Panc1 (cell line): ENCODE measurements at regions not wholly inside any gene's neighbourhood (a gene's known extent, or its start where the extent isn't known, plus 50 kb on each side); places are given as distances from the start of the nearest gene placed in this dataset.

ENCODE experiments used
- ATAC-seq: fragments of 200-7000 bp; cut with Tn5 transposase; 2 replicates; pipeline ENCODE4 v1.9.1; 2020; ENCODE audit warnings: mild to moderate bottlenecking, moderate library complexity
- BruUV-seq: library from RNA; stranded (reverse); fragments of 400-500 nt; replicated peaks from 2 replicates; lab custom pipeline; 2021; lab: Mats Ljungman, UMichigan
- CTCF ChIA-PET: fragments of 300-600 bp; sonication (Branson Sonifier 250); formaldehyde crosslinking; loops from one replicate; lab custom pipeline; 2022; ENCODE audit warnings: antibody characterized with exemption; lab: Charles Lee
- POLR2A ChIA-PET: fragments of 300-600 bp; sonication (Branson Sonifier 250); formaldehyde crosslinking; loops from one replicate; lab custom pipeline; 2022; ENCODE audit warnings: antibody characterized with exemption; lab: Charles Lee
- DNase-seq: peaks from one replicate; pipeline ENCODE4 v3.0.0-alpha.2; 2010; ENCODE audit warnings: low read depth, low spot score
- H3K27ac ChIP-seq: 2 replicates; pipeline ENCODE4 v1.5.1; 2011; ENCODE audit warnings: mild to moderate bottlenecking, low read length, inconsistent platforms
- H3K27me3 ChIP-seq: fragments of 200-500 bp; sonication (Bioruptor generic); 2 replicates; pipeline ENCODE4 v1.6.0; 2014; ENCODE audit warnings: low read length, inconsistent platforms; ENCODE audit not compliant: control insufficient read depth, insufficient read depth
- H3K36me3 ChIP-seq: fragments of 200-500 bp; sonication (Bioruptor generic); 2 replicates; pipeline ENCODE4 v1.5.1; 2014; ENCODE audit warnings: inconsistent platforms, mild to moderate bottlenecking, low read length, moderate library complexity; ENCODE audit not compliant: control insufficient read depth, insufficient read depth
- H3K4me1 ChIP-seq: 2 replicates; pipeline ENCODE4 v1.5.1; 2011; ENCODE audit warnings: inconsistent platforms, mild to moderate bottlenecking, low read length, moderate library complexity; ENCODE audit not compliant: control insufficient read depth, insufficient read depth
- H3K4me3 ChIP-seq, 2 experiments: 2 replicates each; pipeline ENCODE4 v1.5.1; 2011 to 2012; ENCODE audit warnings: low read depth in 2 of 2, low read length in 2 of 2, mild to moderate bottlenecking in 2 of 2, inconsistent platforms in 1 of 2, moderate library complexity in 1 of 2
- H3K9me3 ChIP-seq: fragments of 200-500 bp; sonication (Bioruptor generic); 2 replicates; pipeline ENCODE4 v1.5.1; 2014; ENCODE audit warnings: low read depth, mild to moderate bottlenecking, inconsistent platforms, low read length, moderate library complexity; ENCODE audit not compliant: control insufficient read depth, insufficient read depth
- CTCF ChIP-seq: fragments of 450-650 bp; IDR thresholded peaks from 2 replicates; pipeline ENCODE4 v1.5.1; 2017; ENCODE audit warnings: mild to moderate bottlenecking
- POLR2AphosphoS5 ChIP-seq: IDR thresholded peaks from 2 replicates; pipeline ENCODE4 v1.6.1; 2012; ENCODE audit warnings: mild to moderate bottlenecking, low read depth, low read length, moderate library complexity
- SIN3A ChIP-seq: IDR thresholded peaks from 2 replicates; pipeline ENCODE4 v1.6.1; 2012; ENCODE audit warnings: low read depth, mild to moderate bottlenecking, low read length, moderate library complexity, borderline replicate concordance; ENCODE audit not compliant: insufficient read depth
- TCF7L2 ChIP-seq: IDR thresholded peaks from 2 replicates; pipeline ENCODE4 v1.6.1; 2011; ENCODE audit warnings: mild to moderate bottlenecking, low read depth, low read length, inconsistent platforms
- in situ Hi-C: cut with HindIII; loops from 2 replicates; pipeline ENCODE4 v1.10.0; 2016; ENCODE audit warnings: low sequenced_read_pairs, low pct_unique_long_range_greater_than_20kb
- intact Hi-C: fragments of 100-400 bp; cut with micrococcal nuclease; formaldehyde crosslinking; loops from one replicate; pipeline ENCODE4 v1.10.0; 2022; ENCODE audit not compliant: unreplicated experiment
- TF ChIP-seq, protein P1 (sequence below), 2 experiments: IDR thresholded peaks; 2 replicates each; pipeline ENCODE4 v1.6.1; 2011 to 2012; ENCODE audit warnings: low read depth in 2 of 2, control low read depth in 1 of 2, low read length in 1 of 2, mild to moderate bottlenecking in 1 of 2, moderate library complexity in 1 of 2; ENCODE audit not compliant: insufficient read depth in 1 of 2

- ChIA-PET CTCF (no interaction called here), POLR2A (interaction anchor here (0.6 kb wide), 1 partner anchor 1665 kb away, joined by 3 read pairs; no protein-coding TSS in a partner anchor)
- H3K27ac ChIP-seq = no peak overlapping the region
- no peak for DNase-seq
- intact Hi-C loops = no loop called here
- in situ Hi-C loops = no loop called here
- H3K9me3 ChIP-seq = no peaks in the 10 kb centered on the region; the same call in 1 of the 2 replicates
- ATAC-seq = no peak
- H3K4me1 ChIP-seq = no peaks in the 10 kb centered on the region
- H3K36me3 ChIP-seq = no peaks in the 10 kb centered on the region
- no TSS peak for BruUV-seq
- H3K4me3 ChIP-seq = no peak overlapping the region
- H3K27me3 ChIP-seq = no peaks in the 10 kb centered on the region
- TF ChIP-seq CTCF (no peak), POLR2AphosphoS5 (no peak), SIN3A (no peak), TCF7L2 (no peak)
- TF ChIP-seq, protein P1, sequence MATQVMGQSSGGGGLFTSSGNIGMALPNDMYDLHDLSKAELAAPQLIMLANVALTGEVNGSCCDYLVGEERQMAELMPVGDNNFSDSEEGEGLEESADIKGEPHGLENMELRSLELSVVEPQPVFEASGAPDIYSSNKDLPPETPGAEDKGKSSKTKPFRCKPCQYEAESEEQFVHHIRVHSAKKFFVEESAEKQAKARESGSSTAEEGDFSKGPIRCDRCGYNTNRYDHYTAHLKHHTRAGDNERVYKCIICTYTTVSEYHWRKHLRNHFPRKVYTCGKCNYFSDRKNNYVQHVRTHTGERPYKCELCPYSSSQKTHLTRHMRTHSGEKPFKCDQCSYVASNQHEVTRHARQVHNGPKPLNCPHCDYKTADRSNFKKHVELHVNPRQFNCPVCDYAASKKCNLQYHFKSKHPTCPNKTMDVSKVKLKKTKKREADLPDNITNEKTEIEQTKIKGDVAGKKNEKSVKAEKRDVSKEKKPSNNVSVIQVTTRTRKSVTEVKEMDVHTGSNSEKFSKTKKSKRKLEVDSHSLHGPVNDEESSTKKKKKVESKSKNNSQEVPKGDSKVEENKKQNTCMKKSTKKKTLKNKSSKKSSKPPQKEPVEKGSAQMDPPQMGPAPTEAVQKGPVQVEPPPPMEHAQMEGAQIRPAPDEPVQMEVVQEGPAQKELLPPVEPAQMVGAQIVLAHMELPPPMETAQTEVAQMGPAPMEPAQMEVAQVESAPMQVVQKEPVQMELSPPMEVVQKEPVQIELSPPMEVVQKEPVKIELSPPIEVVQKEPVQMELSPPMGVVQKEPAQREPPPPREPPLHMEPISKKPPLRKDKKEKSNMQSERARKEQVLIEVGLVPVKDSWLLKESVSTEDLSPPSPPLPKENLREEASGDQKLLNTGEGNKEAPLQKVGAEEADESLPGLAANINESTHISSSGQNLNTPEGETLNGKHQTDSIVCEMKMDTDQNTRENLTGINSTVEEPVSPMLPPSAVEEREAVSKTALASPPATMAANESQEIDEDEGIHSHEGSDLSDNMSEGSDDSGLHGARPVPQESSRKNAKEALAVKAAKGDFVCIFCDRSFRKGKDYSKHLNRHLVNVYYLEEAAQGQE (IDR thresholded peaks at IDR 0.05; ENCODE audit: insufficient read depth in 1 of 2, low read depth in 2 of 2, low read length in 1 of 2) = no peak
Measured at GRCh38 chr12:83769151-83769550, 1082.4 kb downstream of the TMTC2 start.

DNA sequence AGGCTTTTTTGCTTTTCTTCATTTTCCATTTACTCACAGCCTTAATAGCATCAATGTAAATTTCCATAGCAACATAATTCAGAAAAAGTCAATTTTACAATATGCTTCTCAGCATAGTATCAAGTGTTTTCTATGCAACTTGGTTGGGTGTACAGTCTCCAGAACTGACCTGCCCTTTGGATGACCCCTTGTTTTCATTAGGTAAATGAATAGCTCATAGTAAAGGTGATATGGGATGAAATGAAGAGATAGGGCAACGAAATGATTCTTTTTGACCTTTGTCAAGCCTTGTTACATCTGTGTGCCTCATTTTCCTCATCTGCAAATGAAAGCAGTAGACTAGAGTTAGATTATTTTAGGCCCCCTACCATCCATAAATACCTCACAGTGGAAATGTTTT, 1081.0 kb downstream of the TMTC2 start:
- Histone ChIP-seq H3K27me3 (no peaks in the 10 kb centered on the region), H3K9me3 (no peaks in the 10 kb centered on the region; the same call in 1 of the 2 replicates), H3K4me3 (no peak overlapping the region), H3K36me3 (no peaks in the 10 kb centered on the region), H3K4me1 (no peaks in the 10 kb centered on the region), H3K27ac (no peak overlapping the region)
- in situ Hi-C loops = no loop called here
- CTCF ChIA-PET = no interaction called here
- POLR2A ChIA-PET = no interaction called here
- DNase-seq = no peak
- intact Hi-C loops = no loop called here
- ATAC-seq = no peak
- BruUV-seq = no TSS peak
- no peak for TF ChIP-seq CTCF
- TF ChIP-seq, protein P1 (IDR thresholded peaks at IDR 0.05; ENCODE audit: insufficient read depth in 1 of 2, low read depth in 2 of 2, low read length in 1 of 2) = no peak
- no peak for TF ChIP-seq POLR2AphosphoS5
- no peak for TF ChIP-seq TCF7L2
- no peak for TF ChIP-seq SIN3A
